GDM1 (cell line): ENCODE measurements at regions not wholly inside any gene's neighbourhood (a gene's known extent, or its start where the extent isn't known, plus 50 kb on each side); places are given as distances from the start of the nearest gene placed in this dataset.

Experiments
- DNase-seq: peaks from one replicate; lab custom pipeline; 2025; lab: John Stamatoyannopoulos, UW

- DNase-seq, result no peak
These were observed 81.8 kb upstream of the GRM7 start for GRCh38 chr3:6779140-6779539.

GRCh38 chr3:6781092-6781491, 79.8 kb upstream of the GRM7 start:
- DNase-seq, result no peak

DNA sequence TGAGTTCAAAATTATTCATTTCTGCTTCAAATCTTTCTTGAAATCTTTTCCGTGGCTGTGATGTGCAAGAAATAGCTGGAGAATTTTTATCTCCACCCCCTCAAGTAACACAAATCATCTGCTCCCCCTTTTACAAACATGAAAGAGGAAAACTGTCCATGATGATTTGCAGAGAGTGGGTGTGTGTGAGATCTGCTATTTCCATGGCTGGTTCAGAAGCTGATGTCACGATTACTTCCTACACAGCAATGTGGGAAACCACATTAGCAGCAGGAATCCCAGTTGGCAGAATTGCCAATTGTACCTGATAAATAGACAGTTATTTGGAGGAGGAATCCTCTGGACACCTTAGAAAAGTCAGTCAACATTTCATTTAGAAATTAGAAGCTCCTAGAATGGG, 75.2 kb upstream of the GRM7 start:
- no peak for DNase-seq

- no peak for DNase-seq
These were observed 69.8 kb upstream of the GRM7 start for GRCh38 chr3:6791161-6791560.

DNA sequence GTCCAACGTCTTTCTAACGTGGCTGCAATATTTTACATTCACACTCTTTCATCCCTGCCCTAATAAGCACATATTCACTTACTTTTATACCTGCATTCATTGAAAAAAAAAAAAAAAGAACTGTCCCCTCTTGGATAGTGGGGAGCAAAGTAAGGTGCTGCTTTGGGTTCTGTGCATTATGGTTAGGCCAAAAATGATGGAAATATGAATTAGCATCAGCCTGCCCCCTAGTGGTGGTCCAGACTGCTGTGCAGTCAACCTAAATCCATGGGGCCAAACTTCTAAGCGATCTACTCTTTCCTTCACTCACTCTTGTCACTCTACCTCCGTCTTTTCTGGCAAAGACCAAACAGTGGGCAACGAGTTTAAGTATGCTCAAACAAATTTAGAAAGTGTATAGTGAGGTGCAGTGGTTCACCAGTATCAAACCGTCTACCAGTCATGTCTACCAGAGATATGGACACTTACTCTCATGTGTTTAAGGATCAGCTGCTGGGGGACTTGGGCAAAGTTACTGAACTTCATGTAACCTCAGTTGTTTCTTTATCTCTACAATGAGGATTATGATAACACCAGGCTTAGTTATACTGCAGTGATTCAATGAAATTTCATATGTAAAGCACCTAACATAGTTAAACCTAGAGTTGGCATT, 61.5 kb upstream of the GRM7 start:
- DNase-seq, result no peak

- no peak for DNase-seq
These were observed 57.3 kb upstream of the GRM7 start for GRCh38 chr3:6803619-6804018.

DNA sequence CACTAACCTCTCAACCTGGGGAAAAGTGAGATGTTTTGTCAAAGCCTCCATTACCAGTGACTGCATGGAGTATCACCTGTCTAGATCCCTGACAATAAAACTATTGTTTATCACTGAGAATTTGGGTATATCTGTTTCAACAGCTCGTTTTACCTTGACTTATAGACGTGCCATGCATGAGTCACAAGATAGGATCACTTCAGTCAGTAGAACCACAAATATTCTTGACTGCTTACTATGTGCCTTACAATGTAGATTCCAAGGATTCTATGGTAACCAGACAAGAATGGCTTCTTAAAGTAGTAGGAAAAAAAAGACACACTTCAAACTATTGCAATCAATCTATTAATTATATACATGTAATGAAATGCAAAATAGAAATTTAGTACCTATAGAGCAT, 55.7 kb upstream of the GRM7 start:
- DNase-seq, result no peak

- no peak for DNase-seq
These were observed 53.9 kb upstream of the GRM7 start for GRCh38 chr3:6806991-6807390.

DNA sequence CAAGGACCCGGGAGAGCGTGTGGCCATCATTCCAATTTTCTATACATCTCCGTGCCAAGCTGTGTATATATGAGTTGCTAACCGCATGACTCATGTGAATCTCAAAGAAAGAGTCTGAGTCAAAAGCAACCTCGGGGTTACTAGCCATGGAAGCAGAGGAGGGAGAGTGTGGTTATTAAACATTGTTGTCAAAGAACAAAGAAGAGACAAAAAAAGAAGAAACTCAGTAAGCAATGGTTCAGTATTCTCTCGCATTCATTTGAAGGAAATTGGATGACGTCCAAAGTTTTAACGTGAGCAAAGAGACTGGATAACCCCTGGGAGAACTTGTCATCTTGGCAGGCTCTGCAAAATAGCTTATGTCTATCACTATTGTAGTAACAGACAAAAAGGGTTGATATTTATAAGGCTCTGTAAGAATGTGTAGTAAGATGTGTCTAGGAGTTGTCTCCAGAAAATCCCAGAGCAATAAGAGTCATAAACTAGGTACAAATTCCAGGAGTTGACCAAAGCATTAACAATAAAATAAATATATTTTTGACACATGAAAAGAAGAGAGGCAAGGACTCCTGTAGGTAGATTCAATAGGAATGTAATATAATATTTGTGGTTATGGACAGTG, 52.8 kb upstream of the GRM7 start:
- DNase-seq, result no peak

DNA sequence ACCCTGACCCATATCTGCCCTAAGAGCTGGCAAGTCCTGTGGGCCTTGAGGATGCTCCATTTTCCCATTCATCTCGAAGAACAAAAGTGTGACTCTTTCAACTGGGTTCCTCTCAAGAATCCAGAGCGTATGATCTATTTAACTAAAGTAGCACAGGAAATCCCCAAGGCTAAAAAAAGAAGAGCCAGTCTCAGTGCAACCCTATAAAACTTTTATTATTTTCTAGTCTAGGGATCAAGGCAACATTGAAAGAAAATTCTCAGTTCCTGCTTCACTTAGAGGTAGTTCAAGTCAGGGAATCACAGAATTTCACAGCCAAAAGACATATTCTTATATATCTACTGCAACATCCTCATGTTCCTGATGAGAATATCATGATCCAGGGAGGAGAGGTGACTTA, 51.6 kb upstream of the GRM7 start:
- DNase-seq, result no peak
